Activated naive CD4-positive, alpha-beta T cell treated with anti-CD3 and anti-CD28 coated beads, Interleukin-2, amount 50 U/mL, for 24 hours (primary cell): ENCODE measurements at regions not wholly inside any gene's neighbourhood (a gene's known extent, or its start where the extent isn't known, plus 50 kb on each side); places are given as distances from the start of the nearest gene placed in this dataset.
"Not testable (repeated sequence)": the region's sequence is repeated elsewhere in the genome, so short reads cannot be mapped to it uniquely, and the experiment has no call there.

Experiments used
- H3K27ac Mint-ChIP-seq: one replicate; pipeline ENCODE4 v1.8.0; 2021; ENCODE audit warnings: mild to moderate bottlenecking, mixed read lengths
- H3K27me3 Mint-ChIP-seq: one replicate; pipeline ENCODE4 v1.8.0; 2021; ENCODE audit warnings: mixed read lengths
- H3K36me3 Mint-ChIP-seq: one replicate; pipeline ENCODE4 v1.8.0; 2021; ENCODE audit warnings: mixed read lengths
- H3K4me1 Mint-ChIP-seq: one replicate; pipeline ENCODE4 v1.8.0; 2021; ENCODE audit warnings: mixed read lengths
- H3K4me3 Mint-ChIP-seq: one replicate; pipeline ENCODE4 v1.8.0; 2021; ENCODE audit warnings: mild to moderate bottlenecking, mixed read lengths
- H3K9me3 Mint-ChIP-seq: one replicate; pipeline ENCODE4 v1.8.0; 2021; ENCODE audit warnings: mixed read lengths

- Mint-ChIP-seq H3K4me1 (no peaks in the 10 kb centered on the region), H3K36me3 (no peaks in the 10 kb centered on the region), H3K4me3 (no peak overlapping the region), H3K9me3 (no peaks in the 10 kb centered on the region), H3K27ac (no peak overlapping the region), H3K27me3 (no peaks in the 10 kb centered on the region)
These were observed 315.8 kb upstream of the GRAMD2B start for GRCh38 chr5:126107381-126107780.

- Mint-ChIP-seq H3K27me3 (no peaks in the 10 kb centered on the region), H3K27ac (no peak overlapping the region), H3K9me3 (no peaks in the 10 kb centered on the region), H3K4me1 (no peaks in the 10 kb centered on the region), H3K36me3 (no peaks in the 10 kb centered on the region), H3K4me3 (no peak overlapping the region)
These were observed 314.7 kb upstream of the GRAMD2B start for GRCh38 chr5:126108470-126108869.

- Mint-ChIP-seq H3K27me3 (no peaks in the 10 kb centered on the region), H3K36me3 (no peaks in the 10 kb centered on the region), H3K4me1 (no peaks in the 10 kb centered on the region), H3K27ac (no peak overlapping the region), H3K9me3 (no peaks in the 10 kb centered on the region), H3K4me3 (no peak overlapping the region)
These were observed 308.1 kb upstream of the GRAMD2B start for GRCh38 chr5:126115059-126115629.

DNA sequence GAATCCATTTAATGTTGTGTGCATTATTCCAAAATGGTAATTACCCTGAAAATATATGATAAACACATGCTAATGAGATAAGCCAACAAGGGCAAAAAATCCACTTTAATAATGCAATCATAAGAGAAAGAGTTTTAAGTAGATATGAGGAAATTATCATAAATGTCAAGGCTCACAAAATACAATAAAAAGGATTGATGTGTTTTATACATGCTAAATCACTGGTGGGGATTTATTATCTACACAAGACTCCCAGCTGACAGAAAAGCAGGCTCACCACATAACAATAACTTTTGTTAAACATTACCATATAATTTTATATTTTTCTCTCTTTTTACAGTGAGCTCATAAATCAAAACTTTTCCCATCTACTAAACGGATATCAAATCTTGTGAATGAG, 306.2 kb upstream of the GRAMD2B start:
- Mint-ChIP-seq H3K27ac (no peak overlapping the region), H3K4me1 (no peaks in the 10 kb centered on the region), H3K27me3 (no peaks in the 10 kb centered on the region), H3K36me3 (no peaks in the 10 kb centered on the region), H3K4me3 (no peak overlapping the region), H3K9me3 (no peaks in the 10 kb centered on the region)

DNA sequence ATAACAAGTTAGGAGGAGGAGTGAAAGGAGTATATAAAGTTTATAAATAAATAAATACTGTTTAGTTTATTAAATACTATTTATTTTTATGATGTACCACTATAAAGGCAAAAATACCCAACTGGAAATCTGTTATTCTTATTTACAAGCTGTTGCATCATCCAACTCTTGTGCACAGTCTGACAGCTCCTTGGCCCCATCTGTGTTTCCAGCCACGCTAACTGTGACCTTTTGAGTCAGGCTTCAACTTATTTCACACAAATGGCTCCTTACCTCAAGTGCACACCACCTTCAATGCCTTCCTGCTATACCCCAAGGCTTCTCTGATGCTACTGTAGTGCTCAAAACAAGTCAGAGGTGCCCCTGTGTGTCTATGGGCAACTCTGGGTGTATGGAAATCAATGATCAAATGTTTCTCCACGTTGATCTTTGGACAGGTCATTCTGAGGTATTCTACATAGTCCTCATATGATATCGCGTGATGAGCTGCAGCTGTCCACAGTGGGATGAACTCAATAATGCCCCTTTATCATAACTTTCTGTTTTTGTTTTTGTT, 303.2 kb upstream of the GRAMD2B start:
- H3K27ac Mint-ChIP-seq: no peak overlapping the region
- H3K27me3 Mint-ChIP-seq: no peaks in the 10 kb centered on the region
- no peak overlapping the region for H3K4me3 Mint-ChIP-seq
- no peaks in the 10 kb centered on the region for H3K36me3 Mint-ChIP-seq
- H3K4me1 Mint-ChIP-seq: no peaks in the 10 kb centered on the region
- peaks cover 3% of the 10 kb centered on the region for H3K9me3 Mint-ChIP-seq

DNA sequence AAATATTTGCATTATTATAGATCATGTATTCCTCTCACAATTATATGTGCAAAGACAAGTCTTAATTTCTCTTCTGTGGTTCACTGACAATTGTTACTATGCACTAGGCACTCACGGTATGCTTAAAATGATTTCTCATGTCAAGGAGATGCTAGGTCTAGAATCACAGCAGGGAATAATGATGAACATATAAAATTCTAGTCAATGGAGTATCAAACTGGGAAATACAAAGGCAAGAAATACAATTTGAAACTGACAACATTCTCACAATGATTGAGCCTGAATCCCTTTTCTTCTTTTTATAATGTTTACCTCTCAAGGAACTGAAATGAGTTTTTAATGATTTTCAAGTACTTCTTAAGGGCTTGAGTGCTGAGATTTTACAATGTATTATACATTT, 302.3 kb upstream of the GRAMD2B start:
- Mint-ChIP-seq H3K27me3 (no peaks in the 10 kb centered on the region), H3K4me3 (no peak overlapping the region), H3K4me1 (no peaks in the 10 kb centered on the region), H3K27ac (no peak overlapping the region), H3K9me3 (peaks cover 3% of the 10 kb centered on the region), H3K36me3 (no peaks in the 10 kb centered on the region)

DNA sequence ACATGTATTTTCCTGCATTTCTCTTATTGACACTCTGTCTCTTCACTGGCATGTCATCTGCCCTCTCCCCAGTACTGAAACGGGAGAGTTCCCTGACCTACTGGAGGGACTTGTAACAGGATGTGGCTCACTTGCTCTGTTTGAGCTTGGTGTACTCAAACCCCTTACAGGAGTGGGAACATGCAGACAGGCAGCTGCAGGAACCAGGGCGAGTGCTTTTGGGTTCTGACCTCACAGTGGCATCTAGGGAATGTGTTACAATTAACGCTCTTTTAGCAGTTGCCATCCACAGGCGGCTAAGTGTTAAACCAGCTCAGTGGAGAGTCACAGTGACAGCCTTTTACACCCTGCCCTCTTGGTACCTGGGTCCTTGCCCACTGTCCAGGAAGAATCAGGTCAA, 300.3 kb upstream of the GRAMD2B start:
- Mint-ChIP-seq H3K4me1 (no peaks in the 10 kb centered on the region), H3K36me3 (no peaks in the 10 kb centered on the region), H3K27me3 (no peaks in the 10 kb centered on the region), H3K27ac (no peak overlapping the region), H3K4me3 (no peak overlapping the region), H3K9me3 (peaks cover 7% of the 10 kb centered on the region)

- Mint-ChIP-seq H3K36me3 (no peaks in the 10 kb centered on the region), H3K9me3 (peaks cover 7% of the 10 kb centered on the region), H3K4me1 (no peaks in the 10 kb centered on the region), H3K27me3 (no peaks in the 10 kb centered on the region), H3K27ac (no peak overlapping the region), H3K4me3 (no peak overlapping the region)
These were observed 298.4 kb upstream of the GRAMD2B start for GRCh38 chr5:126124706-126125345.

GRCh38 chr5:126125407-126125806, 297.8 kb upstream of the GRAMD2B start:
- Mint-ChIP-seq H3K36me3 (no peaks in the 10 kb centered on the region), H3K9me3 (peaks cover 7% of the 10 kb centered on the region), H3K27ac (no peak overlapping the region), H3K27me3 (no peaks in the 10 kb centered on the region), H3K4me3 (no peak overlapping the region), H3K4me1 (no peaks in the 10 kb centered on the region)

DNA sequence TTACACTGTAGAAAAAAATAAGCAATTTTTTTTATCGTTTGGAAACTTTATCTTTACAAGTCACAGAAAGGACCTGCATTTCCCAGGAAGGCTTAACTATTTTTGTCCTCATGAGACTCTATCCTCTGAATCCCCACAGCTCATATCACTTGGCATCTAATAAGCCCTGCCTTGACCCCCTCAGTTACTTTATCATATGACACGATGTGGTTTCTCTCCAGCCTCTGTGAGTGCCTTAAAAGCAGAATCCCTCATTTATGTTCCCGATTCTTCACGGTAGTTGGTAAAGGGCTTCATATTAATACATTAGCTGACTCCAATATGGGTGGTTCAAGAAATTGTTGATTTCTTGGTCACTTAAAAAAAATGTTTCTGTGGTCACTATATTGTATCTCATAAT, 296.6 kb upstream of the GRAMD2B start:
- H3K36me3 Mint-ChIP-seq: no peaks in the 10 kb centered on the region
- no peak overlapping the region for H3K4me3 Mint-ChIP-seq
- H3K9me3 Mint-ChIP-seq: peaks cover 7% of the 10 kb centered on the region
- H3K27me3 Mint-ChIP-seq: no peaks in the 10 kb centered on the region
- no peak overlapping the region for H3K27ac Mint-ChIP-seq
- H3K4me1 Mint-ChIP-seq: no peaks in the 10 kb centered on the region

DNA sequence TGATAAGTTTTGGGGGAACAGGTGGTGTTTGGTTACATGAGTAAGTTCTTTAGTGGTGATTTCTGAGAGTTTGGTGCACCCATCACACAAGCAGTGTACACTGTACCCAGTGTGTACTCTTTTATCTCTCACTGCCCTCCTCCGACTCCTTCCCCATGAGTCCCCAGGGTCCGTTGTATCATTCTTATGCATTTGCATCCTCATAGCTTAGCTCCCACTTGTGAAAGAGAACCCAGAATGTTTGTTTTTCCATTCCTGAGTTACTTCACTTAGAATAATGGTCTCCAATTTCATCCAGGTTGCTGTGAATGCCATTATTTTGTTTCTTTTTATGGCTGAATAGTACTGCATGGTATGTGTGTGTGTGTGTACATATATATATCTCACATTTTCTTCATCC, 295.8 kb upstream of the GRAMD2B start:
- not testable (repeated sequence) for H3K27ac Mint-ChIP-seq, H3K36me3 Mint-ChIP-seq, H3K4me3 Mint-ChIP-seq, H3K4me1 Mint-ChIP-seq, H3K27me3 Mint-ChIP-seq
- peaks cover 11% of the 10 kb centered on the region for H3K9me3 Mint-ChIP-seq

DNA sequence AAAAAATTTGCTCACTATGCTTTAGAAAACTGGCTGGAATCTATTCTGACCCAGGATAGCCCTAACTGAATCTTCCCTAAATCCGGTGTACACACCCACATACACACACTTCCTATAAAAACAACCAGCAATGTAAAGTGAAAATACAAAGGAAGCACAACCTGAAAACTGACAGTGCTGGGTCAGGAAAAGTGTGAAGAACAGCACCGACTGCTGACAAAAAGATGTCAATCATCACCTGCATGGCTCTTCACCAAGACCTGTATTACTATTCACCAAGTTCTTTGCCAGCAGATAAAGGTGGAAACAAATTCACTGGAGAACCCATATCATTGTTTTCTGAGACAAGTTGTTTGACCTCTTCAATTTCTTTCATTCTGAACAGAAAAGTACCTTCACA, 293.8 kb upstream of the GRAMD2B start:
- no peak overlapping the region for H3K27ac Mint-ChIP-seq
- H3K4me3 Mint-ChIP-seq: no peak overlapping the region
- no peaks in the 10 kb centered on the region for H3K27me3 Mint-ChIP-seq
- H3K36me3 Mint-ChIP-seq: no peaks in the 10 kb centered on the region
- peaks cover 10% of the 10 kb centered on the region for H3K9me3 Mint-ChIP-seq
- no peaks in the 10 kb centered on the region for H3K4me1 Mint-ChIP-seq

DNA sequence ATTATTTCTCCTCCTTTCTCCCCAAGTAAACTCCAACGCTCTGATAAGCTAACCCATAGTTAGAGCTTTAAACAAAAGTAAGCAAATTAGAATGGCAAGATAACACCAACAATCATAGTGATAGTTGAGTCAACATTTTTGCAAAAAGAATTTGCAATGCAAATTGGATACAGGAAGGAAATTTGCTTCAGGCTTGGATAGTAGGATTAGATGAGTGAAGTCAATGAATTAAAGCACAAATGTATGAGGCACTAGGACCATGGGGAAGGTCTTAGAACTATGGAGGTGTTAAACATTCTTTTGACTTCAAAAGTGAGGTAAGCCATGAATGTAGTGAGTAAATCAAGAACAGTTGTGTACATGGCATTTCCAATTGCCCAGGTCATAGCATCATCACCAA, 289.8 kb upstream of the GRAMD2B start:
- no peak overlapping the region for H3K27ac Mint-ChIP-seq
- H3K27me3 Mint-ChIP-seq: no peaks in the 10 kb centered on the region
- no peak overlapping the region for H3K4me3 Mint-ChIP-seq
- no peaks in the 10 kb centered on the region for H3K36me3 Mint-ChIP-seq
- H3K9me3 Mint-ChIP-seq: peaks cover 7% of the 10 kb centered on the region
- no peaks in the 10 kb centered on the region for H3K4me1 Mint-ChIP-seq

DNA sequence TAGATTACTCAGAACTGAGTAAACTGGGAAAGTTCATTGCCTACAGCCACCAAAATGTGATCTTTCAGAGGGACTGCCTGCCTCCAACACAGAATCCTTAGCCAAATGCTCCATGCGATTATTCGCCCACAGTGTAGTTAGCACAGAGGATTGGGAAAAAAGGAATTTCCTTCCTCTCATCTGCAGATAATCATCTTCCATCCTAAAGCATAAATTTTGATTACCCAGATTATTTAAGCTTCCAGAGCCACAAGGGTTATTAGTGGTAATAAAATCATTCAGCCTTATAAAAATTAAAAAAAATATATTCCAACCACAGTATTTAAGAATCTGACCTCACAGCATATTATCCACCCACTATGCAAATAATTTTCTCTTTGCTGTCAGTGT, 285.3 kb upstream of the GRAMD2B start:
- Mint-ChIP-seq H3K36me3 (no peaks in the 10 kb centered on the region), H3K9me3 (peaks cover 5% of the 10 kb centered on the region), H3K27ac (no peak overlapping the region), H3K27me3 (no peaks in the 10 kb centered on the region), H3K4me1 (no peaks in the 10 kb centered on the region), H3K4me3 (no peak overlapping the region)

DNA sequence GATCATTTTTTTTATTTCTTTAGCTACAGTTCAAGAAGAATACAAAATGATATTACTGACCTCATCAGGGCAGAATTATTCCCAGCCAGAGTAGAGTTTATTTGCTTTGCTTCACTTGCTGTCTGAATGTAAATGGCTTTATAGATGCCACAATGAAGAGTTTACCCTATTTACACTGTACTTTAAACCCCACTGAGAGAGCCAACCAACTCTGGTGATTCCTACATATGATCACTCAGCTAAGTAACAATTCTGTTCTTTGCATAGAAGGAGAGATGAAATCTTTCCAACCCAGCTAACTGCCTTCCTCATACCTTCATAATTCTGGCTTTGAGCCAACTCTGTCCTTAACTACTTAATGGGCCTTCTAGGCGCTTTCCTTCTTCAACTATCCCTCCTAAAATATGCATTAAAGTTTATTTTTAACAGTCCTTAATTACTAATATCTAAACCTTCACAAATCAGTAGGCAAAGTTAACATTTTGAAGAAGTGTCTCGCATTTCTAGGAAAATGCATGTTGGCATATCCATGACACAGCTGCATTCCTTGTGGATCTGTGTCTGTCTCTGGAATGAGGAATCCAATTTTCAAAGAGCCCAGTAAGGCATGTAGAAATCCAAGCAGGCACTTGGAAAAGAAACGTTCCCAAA, 284.8 kb upstream of the GRAMD2B start:
- H3K4me1 Mint-ChIP-seq: no peaks in the 10 kb centered on the region
- no peaks in the 10 kb centered on the region for H3K36me3 Mint-ChIP-seq

DNA sequence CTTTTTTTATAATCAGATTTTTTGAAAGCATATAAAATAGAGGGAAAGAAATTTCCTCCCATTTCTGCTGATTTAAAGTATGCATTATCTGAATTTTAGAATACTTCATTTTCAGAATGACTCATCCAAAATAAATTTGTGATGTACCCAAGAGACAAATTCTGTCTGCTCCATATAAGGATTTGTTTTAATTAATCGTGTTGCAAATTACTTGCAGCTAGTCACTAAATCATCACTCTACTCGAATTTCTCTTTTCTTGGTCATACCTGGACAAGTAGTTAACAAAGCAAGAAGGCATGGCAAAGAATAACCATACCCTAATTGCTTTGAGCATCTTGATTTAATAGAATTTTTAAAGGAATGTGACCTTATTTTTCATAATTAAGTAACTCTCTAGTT, 284.1 kb upstream of the GRAMD2B start:
- Mint-ChIP-seq H3K27me3 (no peaks in the 10 kb centered on the region), H3K4me1 (no peaks in the 10 kb centered on the region), H3K9me3 (peaks cover 5% of the 10 kb centered on the region), H3K27ac (no peak overlapping the region), H3K36me3 (no peaks in the 10 kb centered on the region), H3K4me3 (no peak overlapping the region)

More for the DNA sequence above, 284.8 kb upstream of the GRAMD2B start:
- Mint-ChIP-seq H3K4me3 (no peak overlapping the region), H3K27me3 (no peaks in the 10 kb centered on the region), H3K27ac (no peak overlapping the region), H3K9me3 (peaks cover 5% of the 10 kb centered on the region)
